HG02610 (cell line): ENCODE measurements at regions not wholly inside any gene's neighbourhood (a gene's known extent, or its start where the extent isn't known, plus 50 kb on each side); places are given as distances from the start of the nearest gene placed in this dataset.

Experiments used
- ATAC-seq: cut with Tn5 transposase; IDR thresholded peaks from one replicate; pipeline ENCODE4 v1.9.1; 2021; ENCODE audit warnings: mild to moderate bottlenecking, moderate library complexity; ENCODE audit not compliant: unreplicated experiment

GRCh38 chr2:23134726-23135125 is 250.3 kb upstream of the KLHL29 start:
- ATAC-seq = no peak

DNA sequence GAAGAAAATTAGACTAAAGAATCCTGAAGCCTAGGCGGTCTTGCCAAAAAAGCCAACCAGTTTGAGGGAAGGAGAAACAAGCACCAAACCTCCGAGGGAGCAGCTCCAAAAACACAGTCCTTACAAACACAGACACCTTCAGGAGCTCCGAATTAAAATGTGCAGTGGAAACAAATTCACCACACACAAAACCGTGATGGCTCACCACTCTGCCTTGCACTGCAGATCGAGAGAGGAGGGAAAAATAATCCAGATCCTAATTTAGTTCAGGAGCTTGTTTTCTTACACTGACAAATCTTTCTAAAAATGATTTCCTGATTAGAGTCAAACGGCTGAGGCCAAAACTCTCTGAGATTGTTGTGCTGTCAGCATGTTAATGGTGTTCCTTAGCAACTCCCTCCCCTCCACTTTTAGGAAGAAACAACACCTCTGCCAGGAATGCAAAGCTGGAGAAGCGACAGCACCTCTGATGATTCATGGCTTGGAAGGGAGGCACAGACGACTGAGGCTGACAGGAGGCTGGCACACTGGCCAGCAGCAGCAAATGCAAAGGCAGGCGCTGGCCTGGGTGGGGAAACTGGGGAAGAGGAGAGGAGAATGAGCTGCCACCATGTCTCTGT is 249.4 kb upstream of the KLHL29 start:
- no peak for ATAC-seq

DNA sequence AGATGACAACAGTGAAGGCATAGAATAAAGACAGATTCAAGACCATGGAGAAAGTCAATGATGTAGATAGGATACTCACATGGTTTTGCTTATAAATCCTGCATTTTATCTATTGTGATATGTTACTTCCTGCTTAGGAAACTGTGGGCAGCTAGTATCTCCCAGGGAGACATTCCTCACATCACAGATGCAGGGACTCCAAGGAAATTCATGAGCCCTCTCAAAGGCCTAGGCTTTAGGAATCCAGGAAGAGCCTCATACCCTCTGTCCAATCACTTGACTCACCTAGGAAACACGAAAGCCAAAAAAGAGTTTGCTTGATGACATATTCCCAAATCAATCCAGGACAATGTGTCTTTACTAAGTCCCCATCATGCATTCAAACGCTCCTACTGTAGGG is 247.8 kb upstream of the KLHL29 start:
- no peak for ATAC-seq

GRCh38 chr2:23138701-23139100 is 246.3 kb upstream of the KLHL29 start:
- ATAC-seq = no peak

- ATAC-seq = no peak
Observed at GRCh38 chr2:23145460-23145859, 239.5 kb upstream of the KLHL29 start.

DNA sequence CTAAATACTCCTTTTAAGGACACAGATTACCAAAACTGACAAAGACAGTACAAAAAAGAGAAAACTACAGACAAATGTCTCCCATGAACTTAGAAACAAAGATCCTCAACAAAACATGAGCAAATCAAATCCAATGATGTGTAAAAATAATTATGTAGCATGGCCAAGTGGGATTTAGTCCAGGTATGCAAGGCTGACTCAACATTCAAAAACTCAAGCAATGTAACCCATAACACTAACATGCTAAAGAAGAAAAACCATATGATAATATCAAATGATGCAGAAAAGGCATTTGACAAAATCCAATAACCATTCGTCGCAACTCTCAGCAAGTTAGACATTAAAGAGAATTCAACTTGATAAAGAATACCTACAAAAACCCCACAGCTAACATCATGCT is 239.0 kb upstream of the KLHL29 start:
- ATAC-seq = no peak

DNA sequence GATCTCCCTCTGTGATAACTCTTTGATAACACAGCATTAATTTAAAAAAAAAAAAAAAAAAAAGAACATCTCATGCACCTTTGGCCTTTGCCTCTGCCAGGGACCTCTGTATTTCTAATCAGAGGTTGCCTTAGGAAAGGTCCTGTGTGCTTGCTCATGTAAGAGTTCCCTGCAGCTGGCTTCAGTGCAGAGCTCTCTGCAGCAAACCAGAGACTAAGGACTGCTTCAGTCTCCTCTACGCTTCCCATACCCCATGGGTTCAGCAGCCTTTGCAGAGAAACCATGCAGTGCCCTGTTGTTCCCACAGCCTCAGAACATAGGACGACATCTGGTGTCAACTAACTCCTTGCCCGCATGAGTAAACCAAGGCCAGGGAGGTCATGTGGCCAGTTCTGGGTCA is 236.6 kb upstream of the KLHL29 start:
- no peak for ATAC-seq

DNA sequence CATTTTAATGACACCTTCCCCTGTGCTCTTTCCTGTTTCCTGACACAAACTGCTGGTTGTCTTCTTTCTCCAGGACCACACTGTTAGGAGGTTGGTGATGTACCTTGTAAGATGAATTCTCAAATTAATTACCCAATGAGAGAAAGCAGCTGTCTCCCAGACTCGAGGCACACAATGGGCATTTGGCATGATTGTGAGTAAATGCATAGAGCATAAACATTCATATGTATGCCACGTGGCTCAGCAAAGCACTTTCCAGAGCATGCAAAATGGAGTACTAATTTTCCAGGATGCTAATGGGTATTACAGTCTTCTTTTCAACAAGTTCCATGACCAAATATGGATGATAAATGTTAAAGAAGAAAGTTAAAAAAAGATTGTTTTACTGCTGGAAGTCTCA is 235.2 kb upstream of the KLHL29 start:
- ATAC-seq = no peak

GRCh38 chr2:23153484-23153883 is 231.5 kb upstream of the KLHL29 start:
- no peak for ATAC-seq

DNA sequence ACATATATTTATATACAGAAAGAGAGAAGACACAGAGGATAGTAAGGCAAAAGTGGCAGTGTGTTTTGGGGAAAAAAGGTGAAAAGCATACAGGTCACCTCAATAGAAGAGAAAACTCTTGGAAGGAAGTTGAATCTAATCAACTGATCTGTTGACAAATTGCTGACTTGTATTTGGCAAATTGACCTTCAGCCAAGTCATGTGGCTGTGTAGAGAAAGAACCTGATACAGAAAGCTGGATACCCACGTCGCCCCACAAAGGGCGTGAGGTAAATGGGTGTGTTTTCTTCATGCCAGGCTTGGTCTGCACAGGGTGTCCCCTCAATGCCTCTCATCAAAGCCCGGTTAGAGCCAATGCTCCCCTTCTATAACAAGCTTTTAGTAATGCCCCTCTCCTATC is 230.0 kb upstream of the KLHL29 start:
- no peak for ATAC-seq

DNA sequence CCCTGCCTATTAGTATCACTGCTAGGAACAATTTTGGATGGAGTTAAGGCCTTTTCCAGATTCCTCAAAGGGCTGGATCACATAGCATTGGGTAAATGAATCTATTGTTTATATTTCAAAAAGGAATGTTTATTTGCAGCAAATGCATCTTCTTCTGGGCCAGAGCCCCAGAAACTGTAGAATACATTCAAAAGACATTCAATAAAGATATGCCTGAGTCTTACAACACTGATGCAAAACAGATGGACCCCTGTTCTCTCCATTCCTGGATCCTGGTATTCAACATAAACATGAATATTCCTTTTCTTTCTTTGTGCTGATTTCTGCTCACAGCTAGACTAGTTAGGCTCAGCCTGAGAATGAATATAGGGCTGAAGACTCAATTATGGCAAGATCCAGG is 227.2 kb upstream of the KLHL29 start:
- ATAC-seq = no peak

DNA sequence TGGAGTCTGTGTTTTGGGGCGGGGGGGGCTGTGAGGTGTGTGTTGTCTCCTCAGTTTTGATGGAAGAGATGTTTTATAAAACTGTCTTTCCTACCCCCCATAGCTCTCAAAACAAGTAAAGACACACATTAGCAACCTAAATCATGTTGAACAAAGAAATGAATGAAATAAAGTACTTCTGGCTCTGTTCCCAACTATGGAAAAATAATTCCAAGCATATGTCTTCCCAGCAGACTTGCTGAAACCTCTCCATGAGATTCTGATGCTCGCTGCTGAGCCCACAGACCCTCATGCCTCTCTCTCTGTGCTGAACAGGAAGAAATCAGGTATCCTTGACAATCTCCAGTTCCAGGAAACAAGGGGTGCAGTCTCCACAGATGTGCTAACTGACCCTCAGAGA is 226.7 kb upstream of the KLHL29 start:
- no peak for ATAC-seq

DNA sequence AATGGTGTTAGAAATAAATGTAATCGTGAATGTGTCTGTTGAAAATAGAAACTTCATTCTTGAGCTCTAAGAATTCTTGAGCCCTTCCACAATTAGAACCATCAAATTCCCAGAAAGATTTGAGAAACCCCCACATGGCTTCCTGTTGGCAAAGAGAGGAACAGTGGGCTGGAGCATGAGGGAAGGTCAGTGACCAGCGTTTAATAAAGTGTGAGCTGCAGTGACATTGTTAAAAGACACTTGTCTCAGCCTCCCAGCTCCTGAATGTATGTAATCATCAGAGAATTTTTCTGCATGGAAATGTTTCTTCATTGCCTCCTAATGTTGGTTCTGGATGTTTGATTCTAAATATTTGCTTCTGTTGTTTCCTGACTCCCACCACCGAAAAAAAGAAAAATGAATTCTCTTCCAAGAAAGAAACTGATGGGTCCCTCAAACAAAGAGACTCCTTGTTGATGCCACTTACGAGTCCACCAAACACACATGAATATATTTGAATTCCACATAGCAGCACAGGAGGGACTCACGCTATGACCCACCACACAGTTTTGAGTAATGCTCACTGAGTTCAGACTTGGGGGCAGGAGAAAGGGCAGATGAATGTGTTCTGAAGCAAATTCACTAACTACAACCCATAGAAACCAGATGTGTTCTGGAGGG is 225.1 kb upstream of the KLHL29 start:
- no peak for ATAC-seq

DNA sequence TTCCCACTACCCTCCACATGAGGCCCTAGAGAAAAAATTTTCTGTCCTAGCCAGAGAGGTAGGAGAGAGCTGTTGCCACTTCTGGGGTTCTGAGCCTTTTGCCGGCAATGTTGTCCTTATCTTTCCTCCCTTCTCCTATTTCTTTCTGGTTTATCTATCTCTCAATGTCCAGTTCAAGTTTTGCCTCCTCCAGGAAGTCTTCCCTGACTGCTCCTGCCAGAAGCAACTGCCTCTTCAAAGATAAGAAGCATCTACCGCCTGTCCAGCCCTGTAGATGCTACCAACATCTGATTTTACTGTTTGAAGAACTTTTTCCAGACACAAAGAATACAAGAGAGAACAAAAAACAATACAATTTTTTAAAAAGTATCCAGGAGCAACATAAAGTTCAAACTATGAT is 220.8 kb upstream of the KLHL29 start:
- ATAC-seq = no peak

- no peak for ATAC-seq
Observed at GRCh38 chr2:23169896-23170295, 215.1 kb upstream of the KLHL29 start.

DNA sequence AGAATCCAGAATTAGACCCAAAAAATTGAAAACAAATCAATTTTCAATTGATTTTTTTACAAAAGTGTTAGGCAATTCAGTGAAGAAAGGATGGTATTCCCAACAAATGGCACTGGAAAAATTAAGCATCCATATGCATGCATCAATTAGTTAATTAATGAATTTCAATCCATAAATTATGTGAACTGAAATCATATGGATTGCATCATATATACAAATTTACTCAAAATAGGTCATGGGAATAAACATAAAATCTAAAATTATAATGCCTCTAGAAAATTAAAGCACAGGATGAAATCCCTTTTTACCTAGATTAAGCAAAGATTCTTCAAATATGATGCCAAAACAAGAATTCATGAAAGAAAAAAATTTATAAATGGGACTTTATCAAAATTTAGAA is 213.9 kb upstream of the KLHL29 start:
- no peak for ATAC-seq

DNA sequence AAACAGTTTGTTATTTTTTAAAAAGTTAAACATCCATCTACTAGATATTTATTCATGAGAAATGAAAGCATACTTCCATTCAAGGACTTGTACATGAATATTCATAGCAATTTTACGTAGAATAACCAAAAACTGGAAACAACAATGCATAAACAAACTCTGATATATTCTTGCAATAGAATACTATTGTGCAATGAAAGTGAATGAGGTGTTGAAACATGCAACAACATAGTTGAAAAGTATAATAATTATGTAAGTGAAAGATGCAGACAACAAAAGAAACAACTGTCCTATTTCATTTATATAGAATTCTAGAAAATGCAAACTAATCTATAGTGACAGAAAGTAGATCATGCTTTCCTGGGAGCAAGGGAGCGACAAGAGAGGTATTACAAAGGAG is 206.6 kb upstream of the KLHL29 start:
- ATAC-seq = no peak

DNA sequence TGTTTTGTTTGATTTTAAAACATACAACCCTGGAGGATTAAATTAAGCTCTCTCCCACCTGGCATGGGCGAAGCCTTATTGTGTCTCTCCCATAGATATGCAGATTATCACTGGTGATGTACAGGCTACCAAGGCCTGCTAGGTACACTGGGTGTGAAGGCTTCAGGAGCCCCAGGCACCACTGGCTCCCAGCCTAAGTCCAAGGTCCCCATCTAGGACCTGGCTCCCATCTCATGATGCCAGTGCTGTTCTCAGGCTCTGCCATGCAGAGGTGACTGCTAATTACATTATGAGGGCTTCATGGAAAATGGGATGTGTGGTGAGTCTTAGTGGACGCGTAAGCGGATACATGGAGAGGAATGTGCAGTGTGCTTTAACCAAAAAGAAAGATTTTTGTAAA is 201.2 kb upstream of the KLHL29 start:
- no peak for ATAC-seq

- no peak for ATAC-seq
Observed at GRCh38 chr2:23198316-23199114, 186.5 kb upstream of the KLHL29 start.

GRCh38 chr2:23199115-23199918 is 185.7 kb upstream of the KLHL29 start:
- ATAC-seq = no peak

DNA sequence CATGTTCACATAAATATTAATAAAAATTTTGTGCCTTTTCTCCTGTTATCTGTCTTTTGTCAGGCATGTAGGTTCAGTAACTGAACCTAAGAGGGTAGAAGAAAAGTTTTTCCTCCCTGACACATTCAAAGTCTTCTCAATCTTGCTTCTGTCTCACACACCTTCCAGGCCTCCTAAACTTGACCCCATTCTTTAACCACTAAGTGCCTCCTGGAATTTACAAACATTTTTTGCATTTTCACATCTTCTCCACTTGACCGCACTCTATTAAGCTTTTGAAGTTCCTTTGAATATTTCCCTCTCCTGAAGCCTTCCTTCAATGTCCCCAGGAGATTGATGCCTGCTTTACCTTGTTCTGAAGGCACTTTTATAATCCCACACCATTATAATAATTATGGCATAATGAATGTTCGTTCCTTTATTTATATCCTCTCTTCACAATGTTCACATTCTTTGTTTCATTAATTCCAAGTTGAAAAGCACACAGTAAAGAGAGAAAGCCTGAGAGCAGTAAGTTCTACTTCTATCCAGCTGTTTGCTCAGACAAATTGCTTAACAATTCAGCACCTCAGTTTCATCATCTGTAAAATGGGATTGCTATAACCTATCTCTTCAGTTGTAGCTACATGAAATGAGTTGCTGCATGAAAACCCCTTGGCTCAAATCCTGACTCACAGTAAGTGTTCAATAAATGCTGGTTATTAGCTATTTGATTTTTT is 184.8 kb upstream of the KLHL29 start:
- ATAC-seq = no peak
